Stimulated activated CD8-positive, alpha-beta memory T cell treated with anti-CD3 and anti-CD28 coated beads, Interleukin-12 subunit alpha, Interleukin-12 subunit beta, amount 100 ng/mL, for 24 hours (primary cell): ENCODE measurements at regions not wholly inside any gene's neighbourhood (a gene's known extent, or its start where the extent isn't known, plus 50 kb on each side); places are given as distances from the start of the nearest gene placed in this dataset.

Experiments used
- DNase-seq: peaks from one replicate; pipeline ENCODE4 v3.0.0-alpha.2; 2020; ENCODE audit errors: extremely low read depth

DNA sequence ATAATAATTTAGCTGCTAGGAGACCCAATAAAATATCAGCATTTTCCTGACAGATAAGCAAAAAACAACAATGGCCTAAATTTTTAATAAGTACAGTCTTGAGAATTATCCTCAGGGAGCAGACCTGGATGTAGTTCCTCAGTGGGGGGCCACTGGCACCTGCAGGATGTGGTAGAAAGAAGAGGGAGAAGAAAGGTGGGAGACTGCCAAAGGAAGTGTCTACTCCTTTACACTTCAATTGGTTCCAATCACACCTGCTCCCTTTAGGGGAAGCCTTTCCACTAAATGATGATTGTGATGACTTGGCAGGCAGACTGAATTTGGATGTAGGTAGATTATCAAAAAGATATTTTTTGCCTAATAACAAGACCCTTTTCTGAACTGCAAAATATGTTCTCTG lies 353.0 kb upstream of the SATB1 start:
- no peak for DNase-seq

GRCh38 chr3:18775501-18775900 lies 350.4 kb upstream of the SATB1 start:
- no peak for DNase-seq

- DNase-seq, result no peak
These were observed 349.4 kb upstream of the SATB1 start for GRCh38 chr3:18774319-18775088.

DNA sequence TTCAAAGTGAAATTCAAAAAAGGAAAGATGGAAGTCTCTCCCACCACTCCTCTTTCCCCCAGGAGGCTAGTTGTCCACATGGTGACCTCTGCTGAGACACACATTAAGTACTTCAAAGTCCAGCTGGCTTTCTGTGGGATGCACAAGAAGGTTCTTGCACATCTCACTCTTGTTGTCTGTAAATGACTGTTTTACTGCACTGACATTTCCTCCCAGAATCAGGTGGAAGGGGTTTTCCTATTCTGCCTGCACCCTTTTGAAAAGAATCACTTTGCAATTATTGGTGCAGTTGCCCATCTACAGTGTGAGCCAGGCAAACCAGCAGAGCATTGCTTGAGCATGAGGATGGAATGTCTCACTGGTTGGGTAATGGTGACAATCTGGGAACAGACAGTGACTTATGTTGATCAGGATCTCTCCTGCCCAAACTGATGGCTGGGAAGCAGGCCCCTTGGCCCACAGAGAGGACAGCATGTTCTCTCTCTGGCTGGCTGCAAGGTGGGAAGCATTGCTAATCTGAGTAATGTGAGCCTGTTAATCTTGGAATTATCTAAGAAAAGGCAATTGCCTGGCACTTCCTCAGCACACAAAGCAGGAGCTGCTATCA lies 347.7 kb upstream of the SATB1 start:
- DNase-seq, result no peak

DNA sequence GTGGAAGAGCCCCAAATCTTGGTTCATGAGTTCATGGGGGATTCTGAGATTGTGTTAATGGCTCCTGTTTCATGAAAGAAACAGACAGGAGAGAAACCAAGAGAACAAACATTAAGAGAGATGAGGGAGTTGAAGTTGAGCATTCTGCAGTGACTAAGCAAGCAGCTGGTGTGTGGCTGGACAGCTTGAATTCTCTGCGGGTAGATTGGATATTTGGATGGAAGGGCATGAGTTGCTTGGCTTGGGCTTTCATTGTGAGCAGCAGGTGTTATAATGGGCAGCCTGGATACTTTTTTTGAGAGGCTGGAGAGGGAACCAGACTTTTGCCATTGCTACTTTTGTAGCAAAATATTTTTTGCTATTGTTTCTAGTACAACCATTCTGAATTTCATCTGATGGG lies 346.8 kb upstream of the SATB1 start:
- DNase-seq, result no peak

GRCh38 chr3:18770800-18771199 lies 345.7 kb upstream of the SATB1 start:
- no peak for DNase-seq

DNA sequence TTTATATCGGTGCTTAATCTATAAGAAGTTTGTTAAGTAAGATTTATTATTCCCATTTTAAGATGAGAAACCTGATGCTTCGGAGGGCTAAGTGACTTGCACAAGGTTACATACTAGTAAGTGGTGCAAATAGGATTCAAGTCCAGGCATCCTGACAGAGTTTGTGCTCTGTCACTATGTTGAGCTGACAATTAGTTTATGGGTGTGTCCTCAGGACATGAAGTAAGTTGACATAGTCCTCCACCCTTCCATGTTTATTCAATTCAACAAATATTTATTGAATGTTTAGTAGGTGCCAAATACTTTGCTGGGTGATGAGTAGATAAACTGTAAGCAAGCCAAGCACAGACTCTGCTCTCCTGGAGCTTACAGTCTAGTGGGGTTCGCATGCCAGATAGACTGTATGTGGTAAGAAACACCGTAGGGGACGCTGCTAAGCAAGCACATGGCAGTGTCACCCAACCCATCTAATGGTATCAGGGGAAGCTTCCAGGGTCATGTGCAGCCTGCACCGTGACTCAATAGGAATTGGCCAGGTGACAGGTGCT lies 342.7 kb upstream of the SATB1 start:
- DNase-seq, result no peak

DNA sequence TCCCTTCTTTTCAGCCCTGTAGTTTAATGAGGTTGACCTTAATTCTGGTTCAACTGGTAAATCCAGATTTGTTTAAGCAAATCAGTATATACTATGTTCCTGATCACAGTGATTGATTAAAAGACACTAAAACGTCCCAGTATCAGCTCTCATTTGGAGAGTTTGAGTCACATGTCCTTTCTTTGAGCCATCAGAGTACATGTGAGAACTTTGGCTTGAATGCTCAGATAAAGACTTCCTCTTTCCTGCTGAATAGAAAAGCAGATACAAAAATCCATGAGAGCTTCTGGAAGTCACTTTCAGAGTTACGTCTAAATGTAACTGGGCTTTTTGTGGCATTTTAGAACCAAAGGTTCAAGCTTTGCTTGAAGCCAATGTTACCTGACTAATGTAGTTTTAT lies 341.8 kb upstream of the SATB1 start:
- DNase-seq, result no peak

- no peak for DNase-seq
These were observed 340.5 kb upstream of the SATB1 start for GRCh38 chr3:18765662-18766061.

DNA sequence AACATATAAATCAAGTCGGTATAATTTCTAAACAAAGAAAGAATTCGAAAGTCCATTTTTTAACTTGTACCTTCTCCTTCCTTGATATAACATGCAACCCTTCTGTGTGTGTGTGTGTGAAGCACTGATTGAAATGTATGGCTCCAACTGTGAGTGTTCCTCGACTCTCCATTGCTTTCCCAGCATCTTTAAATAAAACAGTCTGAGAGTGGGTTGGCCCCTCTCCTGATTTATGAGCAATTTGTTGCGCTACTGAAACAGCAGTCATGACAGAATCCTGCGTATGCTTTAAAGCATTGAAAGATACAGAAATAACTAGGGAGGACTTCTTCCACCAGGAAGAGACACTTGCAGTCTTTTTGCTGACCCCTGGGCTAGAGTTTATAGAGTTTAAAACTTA lies 340.0 kb upstream of the SATB1 start:
- DNase-seq, result no peak

DNA sequence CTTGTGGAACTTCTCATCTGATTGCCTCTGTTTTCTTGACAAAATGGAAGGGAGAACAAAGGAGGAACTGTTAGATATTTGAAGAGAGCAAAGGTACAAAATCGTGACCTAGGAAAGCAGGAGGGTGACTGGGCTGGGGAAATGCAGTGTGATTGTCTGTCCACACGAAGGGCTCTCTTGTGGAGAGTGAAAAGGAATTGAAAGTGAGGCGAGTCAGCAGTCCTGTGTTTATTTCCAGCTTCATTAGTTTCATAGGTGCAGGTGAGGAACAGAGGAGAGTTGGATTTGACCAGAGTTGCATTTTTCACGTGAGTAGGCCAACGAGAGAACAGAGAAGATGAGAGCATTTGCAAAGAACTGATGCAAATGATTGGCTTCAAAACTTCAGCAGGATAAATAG lies 336.4 kb upstream of the SATB1 start:
- DNase-seq, result no peak

GRCh38 chr3:18758047-18758704 lies 333.0 kb upstream of the SATB1 start:
- no peak for DNase-seq

DNA sequence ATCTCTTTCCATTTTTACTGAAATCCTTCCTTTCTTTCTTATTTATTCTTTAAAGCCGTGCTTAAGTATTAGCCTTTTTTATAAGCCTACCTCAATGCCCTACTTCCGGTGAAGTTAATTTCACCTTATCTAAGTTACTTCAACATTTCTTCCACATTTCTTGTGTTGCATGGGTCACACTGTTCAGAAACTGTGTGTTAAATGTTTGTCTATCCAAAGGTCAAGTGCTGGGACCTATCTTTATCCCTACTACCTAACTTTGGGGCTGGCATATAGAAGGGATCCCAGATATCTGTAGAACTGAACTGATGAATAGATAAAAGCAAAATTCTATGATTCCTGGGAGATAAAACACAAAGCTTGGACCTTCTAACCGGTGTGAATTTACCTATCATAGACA lies 332.3 kb upstream of the SATB1 start:
- no peak for DNase-seq

DNA sequence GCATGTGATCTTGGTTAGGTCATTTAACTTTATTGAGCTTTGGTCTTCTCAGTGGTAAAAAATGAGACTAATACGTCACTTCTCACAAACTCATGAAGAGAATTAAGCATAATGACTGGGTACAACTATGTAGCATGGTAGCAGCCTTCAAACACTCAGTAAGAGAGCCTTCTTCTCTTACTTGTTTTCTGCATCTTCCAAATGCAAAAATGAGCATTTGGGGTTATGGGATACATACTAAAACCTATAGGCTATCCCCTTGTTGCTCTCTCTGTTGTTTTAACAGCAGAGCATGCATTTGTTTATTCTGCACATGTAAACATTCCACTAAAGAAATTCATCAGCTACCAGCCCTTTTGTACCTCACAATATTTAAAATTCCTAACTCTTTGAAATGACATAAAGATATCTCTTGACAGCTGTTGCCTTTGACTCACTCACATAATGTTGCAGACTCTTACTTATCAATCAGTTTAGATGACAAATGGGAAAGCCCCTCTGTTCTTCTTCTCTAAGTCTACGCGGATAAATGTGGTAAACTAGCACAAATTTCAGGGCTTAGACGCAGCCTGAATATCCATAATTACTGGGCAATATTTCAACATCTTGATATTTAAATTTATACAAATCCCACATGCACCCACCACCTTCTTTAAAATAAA lies 327.3 kb upstream of the SATB1 start:
- no peak for DNase-seq

DNA sequence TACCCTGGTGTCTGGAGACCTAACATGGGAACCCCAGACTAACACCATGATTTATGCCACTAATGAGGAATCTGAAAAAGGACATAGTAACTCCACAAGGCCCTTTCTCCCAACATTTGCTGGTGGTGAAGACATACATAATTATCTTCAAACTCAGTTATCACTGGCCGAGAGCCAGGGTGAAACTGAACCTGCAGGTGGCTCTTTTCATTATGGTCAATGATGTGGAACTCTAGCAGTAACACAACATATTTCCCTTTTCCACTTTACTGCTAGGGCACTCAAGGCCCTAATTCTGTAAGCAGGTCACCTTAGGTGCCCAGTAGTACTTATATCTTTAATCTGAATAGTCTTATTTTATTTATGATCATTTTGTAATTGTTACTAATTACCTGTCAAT lies 326.4 kb upstream of the SATB1 start:
- no peak for DNase-seq

- no peak for DNase-seq
These were observed 322.2 kb upstream of the SATB1 start for GRCh38 chr3:18747383-18747782.

DNA sequence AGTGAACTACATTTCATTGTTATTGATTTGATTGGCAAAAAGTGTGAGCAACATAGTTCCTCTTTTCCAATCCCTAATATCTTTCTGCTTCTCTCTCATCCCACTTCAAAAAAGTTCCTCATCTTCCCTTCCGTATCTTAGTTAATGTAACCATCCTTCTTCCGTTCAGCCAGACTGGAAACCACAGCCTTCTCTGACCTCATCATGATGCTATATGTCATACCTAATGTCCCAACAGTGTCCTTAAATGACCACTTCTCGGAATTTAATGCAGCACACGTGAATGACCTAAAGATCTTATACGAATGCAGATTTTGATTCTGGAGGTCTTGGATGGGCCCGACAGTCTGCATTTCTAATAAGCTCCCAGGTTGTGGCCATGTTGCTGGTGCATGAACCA lies 320.3 kb upstream of the SATB1 start:
- DNase-seq, result no peak

DNA sequence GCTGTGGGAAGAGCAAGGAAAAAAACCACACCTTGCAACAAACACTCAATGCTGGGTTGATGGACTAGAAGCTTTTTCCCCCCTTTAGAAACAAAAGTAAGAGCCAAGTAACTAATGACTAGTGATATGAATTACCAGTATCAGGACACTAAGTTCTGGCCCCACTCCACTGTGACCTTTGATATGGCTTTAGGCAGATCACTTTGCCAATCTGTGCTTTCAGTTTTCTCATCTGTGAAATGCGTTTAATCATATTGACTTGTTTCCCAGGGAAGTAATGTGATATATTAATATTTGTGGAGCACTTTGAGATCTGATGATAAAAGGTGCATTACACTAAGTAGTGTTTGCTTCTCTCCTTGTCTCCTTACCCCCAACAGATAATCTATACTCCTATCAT lies 319.3 kb upstream of the SATB1 start:
- DNase-seq, result no peak

DNA sequence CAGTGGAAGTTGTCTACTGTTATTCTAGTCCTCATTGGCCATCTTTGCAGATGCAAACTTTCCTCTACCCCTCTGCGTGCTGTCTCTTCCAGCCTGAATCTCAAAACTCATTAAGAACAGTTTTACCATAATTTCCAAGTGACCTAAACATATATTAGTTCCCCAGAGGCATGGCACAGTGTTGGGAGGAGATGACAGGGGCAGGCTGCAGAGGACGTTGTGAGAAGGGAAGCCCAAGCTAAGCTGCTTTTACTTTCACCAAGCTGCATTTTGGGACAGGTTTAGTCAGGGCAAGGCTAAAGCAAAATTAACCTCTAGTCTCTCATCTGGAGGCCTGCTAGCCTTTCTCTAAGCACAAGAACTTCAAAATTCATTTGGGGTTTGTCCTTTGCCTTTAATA lies 318.6 kb upstream of the SATB1 start:
- DNase-seq, result no peak

DNA sequence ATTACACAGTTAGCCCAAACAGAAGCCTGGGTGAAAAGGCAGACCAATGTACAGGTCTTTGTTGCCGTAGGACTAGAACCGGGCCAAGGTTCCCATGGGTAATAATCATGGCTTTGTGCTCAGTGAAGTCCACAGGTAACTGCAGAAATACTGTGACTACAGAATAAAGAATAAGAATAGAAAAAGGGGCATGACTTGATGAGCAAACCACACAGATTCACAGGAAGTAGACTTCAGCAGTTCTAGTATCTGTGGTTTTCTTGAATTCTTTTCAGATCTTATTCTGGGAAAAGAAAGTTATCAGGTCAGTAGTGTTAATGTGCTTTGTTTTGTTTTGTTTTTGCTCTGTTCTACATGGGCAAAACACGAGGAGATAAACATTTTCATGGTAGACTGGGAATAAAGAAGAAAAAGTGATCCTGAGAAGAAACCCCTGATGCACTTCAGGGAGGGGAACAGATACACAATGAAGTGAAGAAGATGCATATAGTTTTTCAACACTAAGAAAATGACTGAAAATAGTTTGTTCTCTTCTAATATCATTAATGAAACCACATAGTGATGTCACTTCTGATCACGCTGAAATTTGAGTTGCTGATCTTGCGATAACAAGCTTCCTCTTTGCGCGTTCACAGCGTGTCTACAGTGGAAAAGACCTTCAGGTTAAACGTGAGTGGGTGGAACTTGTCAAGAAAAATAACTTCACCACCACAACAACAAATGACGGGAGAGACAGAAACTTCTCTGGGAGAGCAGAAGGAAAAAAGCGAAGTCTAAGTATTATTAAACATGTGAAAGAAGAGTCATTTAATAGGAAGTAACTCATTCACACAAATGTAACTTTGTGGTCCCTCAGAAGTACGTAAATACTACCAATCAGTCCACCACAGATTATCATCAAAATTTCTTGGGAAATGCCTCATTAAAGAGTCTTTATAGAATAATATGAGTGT lies 315.8 kb upstream of the SATB1 start:
- DNase-seq, result peak; percentile 23

DNA sequence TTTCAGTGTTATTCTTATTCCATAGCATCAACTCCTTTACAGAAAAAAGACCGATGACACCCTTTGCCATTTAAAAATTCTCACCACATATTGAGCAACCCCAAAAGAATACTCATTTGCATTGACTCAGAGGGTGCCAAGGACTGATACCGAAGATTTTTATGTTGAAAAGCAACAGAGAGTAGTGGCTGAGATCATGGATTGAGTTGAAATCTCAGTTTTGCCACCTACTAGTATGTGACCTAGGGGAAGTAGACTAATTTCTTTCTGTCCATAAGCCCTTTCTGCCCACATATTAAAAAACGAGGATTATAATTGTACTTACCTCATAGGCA lies 313.9 kb upstream of the SATB1 start:
- DNase-seq, result no peak
